GM12865 (cell line): ENCODE measurements at regions not wholly inside any gene's neighbourhood (a gene's known extent, or its start where the extent isn't known, plus 50 kb on each side); places are given as distances from the start of the nearest gene placed in this dataset.

ENCODE experiments used
- DNase-seq: peaks from one replicate; pipeline ENCODE4 v3.0.0; 2010; ENCODE audit warnings: low read depth
- H3K4me3 ChIP-seq: 2 replicates; pipeline ENCODE4 v1.5.1; 2011; ENCODE audit warnings: mild to moderate bottlenecking, low read depth, low read length, control low read depth
- TF ChIP-seq, protein P1 (sequence below): IDR thresholded peaks from 2 replicates; pipeline ENCODE4 v1.5.1; 2011; ENCODE audit warnings: low read length, control low read depth, low read depth, inconsistent platforms; ENCODE audit not compliant: insufficient read depth; ENCODE audit errors: missing control alignments

GRCh38 chr7:8998762-8999161 is 565.4 kb downstream of the NXPH1 start:
- TF ChIP-seq, protein P1, sequence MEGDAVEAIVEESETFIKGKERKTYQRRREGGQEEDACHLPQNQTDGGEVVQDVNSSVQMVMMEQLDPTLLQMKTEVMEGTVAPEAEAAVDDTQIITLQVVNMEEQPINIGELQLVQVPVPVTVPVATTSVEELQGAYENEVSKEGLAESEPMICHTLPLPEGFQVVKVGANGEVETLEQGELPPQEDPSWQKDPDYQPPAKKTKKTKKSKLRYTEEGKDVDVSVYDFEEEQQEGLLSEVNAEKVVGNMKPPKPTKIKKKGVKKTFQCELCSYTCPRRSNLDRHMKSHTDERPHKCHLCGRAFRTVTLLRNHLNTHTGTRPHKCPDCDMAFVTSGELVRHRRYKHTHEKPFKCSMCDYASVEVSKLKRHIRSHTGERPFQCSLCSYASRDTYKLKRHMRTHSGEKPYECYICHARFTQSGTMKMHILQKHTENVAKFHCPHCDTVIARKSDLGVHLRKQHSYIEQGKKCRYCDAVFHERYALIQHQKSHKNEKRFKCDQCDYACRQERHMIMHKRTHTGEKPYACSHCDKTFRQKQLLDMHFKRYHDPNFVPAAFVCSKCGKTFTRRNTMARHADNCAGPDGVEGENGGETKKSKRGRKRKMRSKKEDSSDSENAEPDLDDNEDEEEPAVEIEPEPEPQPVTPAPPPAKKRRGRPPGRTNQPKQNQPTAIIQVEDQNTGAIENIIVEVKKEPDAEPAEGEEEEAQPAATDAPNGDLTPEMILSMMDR, result no peak
- no peak overlapping the region for H3K4me3 ChIP-seq
- no peak for DNase-seq

- no peak overlapping the region for H3K4me3 ChIP-seq
- TF ChIP-seq, protein P1, result no peak
- no peak for DNase-seq
Measured at GRCh38 chr7:9013940-9014339, 580.5 kb downstream of the NXPH1 start.

- no peak for DNase-seq
- TF ChIP-seq, protein P1, result no peak
- no peak overlapping the region for H3K4me3 ChIP-seq
Measured at GRCh38 chr7:9017286-9017685, 583.9 kb downstream of the NXPH1 start.

DNA sequence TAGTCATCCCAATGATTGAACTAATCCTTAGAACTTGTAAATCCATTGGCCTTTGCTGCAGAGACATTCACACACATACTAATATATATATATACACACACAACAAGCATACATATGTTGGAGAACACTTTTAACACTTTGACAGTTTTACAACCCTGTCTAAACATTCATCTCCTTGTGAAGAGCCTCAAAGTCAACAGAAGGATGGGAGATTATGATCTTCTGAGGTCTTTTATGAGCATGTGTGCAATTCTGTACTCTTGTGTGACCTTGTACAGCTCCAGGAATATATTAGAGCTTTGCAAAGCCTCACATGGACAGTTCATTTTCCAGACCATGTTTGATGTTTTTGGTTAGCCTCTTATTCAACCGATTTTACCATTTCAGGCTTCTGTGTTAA is 589.0 kb downstream of the NXPH1 start:
- no peak for DNase-seq

GRCh38 chr7:9023675-9024294 is 590.4 kb downstream of the NXPH1 start:
- DNase-seq, result no peak
- TF ChIP-seq, protein P1, result no peak
- H3K4me3 ChIP-seq, result no peak overlapping the region

More for the DNA sequence above, 589.0 kb downstream of the NXPH1 start:
- TF ChIP-seq, protein P1, result no peak
- H3K4me3 ChIP-seq, result no peak overlapping the region

GRCh38 chr7:9026121-9026520 is 592.7 kb downstream of the NXPH1 start:
- DNase-seq, result no peak
- TF ChIP-seq, protein P1, result no peak
- no peak overlapping the region for H3K4me3 ChIP-seq

DNA sequence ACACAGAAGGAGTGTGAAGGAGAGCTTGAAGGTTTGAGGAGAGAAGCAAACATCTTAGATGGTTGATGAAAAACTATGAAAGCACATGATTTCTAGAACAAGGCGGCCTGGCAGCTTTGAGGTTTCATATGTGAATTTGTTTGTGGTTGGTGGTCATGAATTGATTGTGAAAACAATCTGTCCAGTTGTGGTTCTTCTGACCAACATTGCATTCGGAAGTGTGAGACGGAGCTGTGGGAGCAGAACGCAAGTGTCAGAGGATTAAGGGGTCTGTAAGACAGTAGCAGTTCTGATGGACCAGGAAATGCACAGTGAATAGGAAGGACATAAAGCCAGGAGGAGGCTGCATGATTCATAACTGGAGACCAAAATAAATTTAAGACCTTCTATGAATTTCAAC is 594.6 kb downstream of the NXPH1 start:
- peak; percentile 1 for DNase-seq
- TF ChIP-seq, protein P1, result no peak
- H3K4me3 ChIP-seq, result no peak overlapping the region
